NCI-H2196 (cell line): ENCODE measurements at regions not wholly inside any gene's neighbourhood (a gene's known extent, or its start where the extent isn't known, plus 50 kb on each side); places are given as distances from the start of the nearest gene placed in this dataset.

ENCODE experiments used
- DNase-seq: peaks from one replicate; lab custom pipeline; 2025; ENCODE audit not compliant: unreplicated experiment; lab: John Stamatoyannopoulos, UW

GRCh38 chr9:14560194-14560593, 133.0 kb downstream of the ZDHHC21 start:
- no peak for DNase-seq

GRCh38 chr9:14554886-14555285, 138.3 kb downstream of the ZDHHC21 start:
- no peak for DNase-seq

- DNase-seq: no peak
Measured at GRCh38 chr9:14547245-14548060, 145.8 kb downstream of the ZDHHC21 start.

GRCh38 chr9:14546693-14547092, 146.5 kb downstream of the ZDHHC21 start:
- no peak for DNase-seq

- no peak for DNase-seq
Measured at GRCh38 chr9:14542071-14542470, 151.2 kb downstream of the ZDHHC21 start.

- DNase-seq: no peak
Measured at GRCh38 chr9:14538526-14538925, 154.7 kb downstream of the ZDHHC21 start.

GRCh38 chr9:14535161-14535955, 157.9 kb downstream of the ZDHHC21 start:
- no peak for DNase-seq

GRCh38 chr9:14533867-14534640, 159.2 kb downstream of the ZDHHC21 start:
- no peak for DNase-seq

- DNase-seq: no peak
Measured at GRCh38 chr9:14532456-14533115, 160.6 kb downstream of the ZDHHC21 start.

GRCh38 chr9:14531341-14532269, 161.6 kb downstream of the ZDHHC21 start:
- no peak for DNase-seq

- no peak for DNase-seq
Measured at GRCh38 chr9:14530841-14531240, 162.4 kb downstream of the ZDHHC21 start.

- no peak for DNase-seq
Measured at GRCh38 chr9:14530366-14530765, 162.9 kb downstream of the ZDHHC21 start.

- DNase-seq: no peak
Measured at GRCh38 chr9:14529629-14530028, 163.6 kb downstream of the ZDHHC21 start.

- DNase-seq: no peak
Measured at GRCh38 chr9:14529054-14529453, 164.2 kb downstream of the ZDHHC21 start.

GRCh38 chr9:14526504-14526903, 166.7 kb downstream of the ZDHHC21 start:
- DNase-seq: no peak

- no peak for DNase-seq
Measured at GRCh38 chr9:14525856-14526255, 167.4 kb downstream of the ZDHHC21 start.

- no peak for DNase-seq
Measured at GRCh38 chr9:14524873-14525515, 168.2 kb downstream of the ZDHHC21 start.

GRCh38 chr9:14523545-14523944, 169.7 kb downstream of the ZDHHC21 start:
- no peak for DNase-seq

GRCh38 chr9:14522627-14523379, 170.4 kb downstream of the ZDHHC21 start:
- DNase-seq: no peak
